ENCODE measurements at regions not wholly inside any gene's neighbourhood (a gene's known extent, or its start where the extent isn't known, plus 50 kb on each side); places are given as distances from the start of the nearest gene placed in this dataset.
A peak's percentile ranks its signal among the peaks of the same experiment; 100 is the strongest.

DNA sequence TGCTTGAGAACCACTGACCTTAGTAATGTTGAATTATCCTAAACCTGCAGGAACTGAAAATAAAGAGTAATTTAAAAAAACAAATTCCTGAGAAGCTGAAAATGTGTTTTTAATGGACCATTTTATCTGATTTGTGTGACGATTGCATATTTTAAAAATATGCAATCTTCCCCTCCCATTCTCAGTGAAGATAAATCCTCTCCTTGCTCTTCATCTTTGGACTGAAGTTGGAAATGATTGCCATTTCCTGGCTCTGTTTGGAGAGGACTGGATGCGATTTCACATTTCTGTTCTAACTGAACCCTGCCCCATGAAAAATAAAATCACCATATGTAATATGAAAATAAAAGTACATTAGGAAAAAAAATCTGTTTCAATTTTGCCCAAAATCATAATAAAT, 216.3 kb downstream of the SLC6A15 start:
- TF ChIP-seq, protein P1, sequence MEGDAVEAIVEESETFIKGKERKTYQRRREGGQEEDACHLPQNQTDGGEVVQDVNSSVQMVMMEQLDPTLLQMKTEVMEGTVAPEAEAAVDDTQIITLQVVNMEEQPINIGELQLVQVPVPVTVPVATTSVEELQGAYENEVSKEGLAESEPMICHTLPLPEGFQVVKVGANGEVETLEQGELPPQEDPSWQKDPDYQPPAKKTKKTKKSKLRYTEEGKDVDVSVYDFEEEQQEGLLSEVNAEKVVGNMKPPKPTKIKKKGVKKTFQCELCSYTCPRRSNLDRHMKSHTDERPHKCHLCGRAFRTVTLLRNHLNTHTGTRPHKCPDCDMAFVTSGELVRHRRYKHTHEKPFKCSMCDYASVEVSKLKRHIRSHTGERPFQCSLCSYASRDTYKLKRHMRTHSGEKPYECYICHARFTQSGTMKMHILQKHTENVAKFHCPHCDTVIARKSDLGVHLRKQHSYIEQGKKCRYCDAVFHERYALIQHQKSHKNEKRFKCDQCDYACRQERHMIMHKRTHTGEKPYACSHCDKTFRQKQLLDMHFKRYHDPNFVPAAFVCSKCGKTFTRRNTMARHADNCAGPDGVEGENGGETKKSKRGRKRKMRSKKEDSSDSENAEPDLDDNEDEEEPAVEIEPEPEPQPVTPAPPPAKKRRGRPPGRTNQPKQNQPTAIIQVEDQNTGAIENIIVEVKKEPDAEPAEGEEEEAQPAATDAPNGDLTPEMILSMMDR (IDR thresholded peaks at IDR 0.05) = no peak
- no peak for ATAC-seq
- Histone ChIP-seq H3K36me3 (no peaks in the 10 kb centered on the region), H3K27me3 (no peaks in the 10 kb centered on the region), H3K9me3 (no peaks in the 10 kb centered on the region), H3K4me1 (no peaks in the 10 kb centered on the region), H3K4me3 (no peak overlapping the region), H3K27ac (no peak overlapping the region)
- intact Hi-C loops (cut with DNase I) = no loop called here
- no peak for DNase-seq

DNA sequence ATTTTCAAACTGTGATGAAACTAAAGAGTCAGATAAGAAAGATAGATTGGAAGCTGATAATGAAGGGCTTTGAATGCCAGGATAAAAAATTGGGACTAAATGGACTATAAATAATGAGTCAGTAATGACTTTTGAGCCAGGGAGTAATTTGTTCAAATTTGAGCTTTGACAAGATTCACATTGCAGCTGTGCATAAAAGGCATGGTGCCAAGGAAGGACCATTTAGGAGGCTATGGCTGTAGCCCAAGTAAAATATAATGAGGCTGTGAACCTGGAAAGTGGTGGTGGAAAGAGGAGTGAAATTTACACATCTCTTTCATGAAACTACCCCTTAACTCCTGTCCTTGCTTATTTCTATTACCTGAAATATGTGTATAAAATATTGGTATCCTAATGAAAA, 218.5 kb downstream of the SLC6A15 start:
- ATAC-seq (no peak), DNase-seq (no peak)
- H3K27me3 ChIP-seq = no peaks in the 10 kb centered on the region
- H3K4me1 ChIP-seq = no peaks in the 10 kb centered on the region
- no peak overlapping the region for H3K27ac ChIP-seq
- H3K9me3 ChIP-seq = no peaks in the 10 kb centered on the region
- H3K36me3 ChIP-seq = no peaks in the 10 kb centered on the region
- TF ChIP-seq, protein P1 (IDR thresholded peaks at IDR 0.05) = no peak
- intact Hi-C loops (cut with DNase I) = no loop called here
- H3K4me3 ChIP-seq = no peak overlapping the region

DNA sequence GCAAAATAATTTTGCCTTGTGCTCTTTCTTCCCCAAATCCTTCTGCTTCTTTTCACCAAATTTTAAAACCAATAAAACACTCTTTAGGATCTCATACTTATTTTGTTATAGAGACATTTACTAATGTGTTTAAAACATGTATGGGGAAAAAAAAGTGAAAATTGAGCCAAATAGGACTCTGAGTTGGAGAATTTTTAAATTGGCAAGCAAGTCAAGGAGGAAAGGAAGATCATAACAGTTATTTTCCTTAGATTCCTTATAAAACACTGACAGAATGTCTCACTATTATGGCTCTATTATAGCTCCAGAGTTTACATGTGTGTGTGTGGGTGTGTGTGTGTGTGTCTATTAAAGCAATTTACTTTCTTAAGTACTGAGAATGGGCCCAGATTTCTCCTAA, 220.5 kb downstream of the SLC6A15 start:
- Histone ChIP-seq H3K27ac (no peak overlapping the region), H3K27me3 (no peaks in the 10 kb centered on the region), H3K4me1 (no peaks in the 10 kb centered on the region), H3K36me3 (no peaks in the 10 kb centered on the region), H3K9me3 (no peaks in the 10 kb centered on the region), H3K4me3 (no peak overlapping the region)
- DNase-seq = no peak
- TF ChIP-seq, protein P1 (IDR thresholded peaks at IDR 0.05) = no peak
- intact Hi-C loops (cut with DNase I) = no loop called here
- no peak for ATAC-seq

DNA sequence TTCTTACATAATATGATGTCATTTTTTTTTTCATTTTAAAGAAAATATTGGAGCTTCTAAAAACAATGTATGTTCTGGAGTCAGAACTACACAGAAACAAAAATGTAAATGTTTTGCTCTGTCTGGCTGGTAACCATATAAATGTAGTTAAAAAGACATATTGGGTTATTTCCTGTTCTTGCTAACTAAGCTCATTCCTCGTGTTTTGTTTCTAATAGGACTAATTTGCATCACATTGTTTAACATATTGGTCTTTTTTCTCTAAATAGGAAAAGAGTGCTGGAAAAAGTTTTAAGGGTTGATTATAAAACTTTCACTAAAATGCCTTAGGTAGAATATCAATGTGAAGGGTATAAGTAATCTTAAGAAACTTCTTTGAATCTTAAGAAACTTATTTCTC, 221.3 kb downstream of the SLC6A15 start:
- Histone ChIP-seq H3K27me3 (no peaks in the 10 kb centered on the region), H3K36me3 (no peaks in the 10 kb centered on the region), H3K9me3 (no peaks in the 10 kb centered on the region), H3K27ac (no peak overlapping the region), H3K4me1 (no peaks in the 10 kb centered on the region), H3K4me3 (no peak overlapping the region)
- intact Hi-C loops (cut with DNase I) = no loop called here
- ATAC-seq (no peak), DNase-seq (peak in 1 of 4 donors; percentile 13)
- TF ChIP-seq, protein P1 (IDR thresholded peaks at IDR 0.05) = no peak

DNA sequence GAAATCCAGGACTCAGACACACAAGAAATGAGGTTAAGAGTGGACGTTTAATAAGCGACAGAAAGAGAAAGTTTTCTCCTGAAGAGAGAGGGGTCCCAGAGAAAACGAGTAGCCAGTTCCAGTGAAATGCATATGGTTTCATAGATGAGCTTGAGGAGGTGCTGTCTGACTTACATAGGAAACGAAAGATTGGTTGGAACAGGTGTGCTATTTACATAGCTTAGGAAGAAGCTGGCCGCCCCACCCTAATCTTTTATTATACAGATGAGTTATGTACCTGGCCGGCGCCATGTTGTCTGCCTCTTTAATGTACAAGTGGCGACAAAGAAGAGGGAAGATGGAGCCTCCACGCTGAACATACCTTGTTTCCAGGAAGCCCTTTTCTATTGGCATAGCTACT, 223.0 kb downstream of the SLC6A15 start:
- intact Hi-C loops (cut with DNase I) = no loop called here
- no peaks in the 10 kb centered on the region for H3K4me1 ChIP-seq
- H3K4me3 ChIP-seq = no peak overlapping the region
- DNase-seq = no peak
- no peaks in the 10 kb centered on the region for H3K36me3 ChIP-seq
- H3K9me3 ChIP-seq = no peaks in the 10 kb centered on the region
- no peak for ATAC-seq
- TF ChIP-seq, protein P1 (IDR thresholded peaks at IDR 0.05) = no peak
- no peaks in the 10 kb centered on the region for H3K27me3 ChIP-seq
- H3K27ac ChIP-seq = no peak overlapping the region
